ENCODE measurements at regions not wholly inside any gene's neighbourhood (a gene's known extent, or its start where the extent isn't known, plus 50 kb on each side); places are given as distances from the start of the nearest gene placed in this dataset.
A peak's percentile ranks its signal among the peaks of the same experiment; 100 is the strongest.

DNA sequence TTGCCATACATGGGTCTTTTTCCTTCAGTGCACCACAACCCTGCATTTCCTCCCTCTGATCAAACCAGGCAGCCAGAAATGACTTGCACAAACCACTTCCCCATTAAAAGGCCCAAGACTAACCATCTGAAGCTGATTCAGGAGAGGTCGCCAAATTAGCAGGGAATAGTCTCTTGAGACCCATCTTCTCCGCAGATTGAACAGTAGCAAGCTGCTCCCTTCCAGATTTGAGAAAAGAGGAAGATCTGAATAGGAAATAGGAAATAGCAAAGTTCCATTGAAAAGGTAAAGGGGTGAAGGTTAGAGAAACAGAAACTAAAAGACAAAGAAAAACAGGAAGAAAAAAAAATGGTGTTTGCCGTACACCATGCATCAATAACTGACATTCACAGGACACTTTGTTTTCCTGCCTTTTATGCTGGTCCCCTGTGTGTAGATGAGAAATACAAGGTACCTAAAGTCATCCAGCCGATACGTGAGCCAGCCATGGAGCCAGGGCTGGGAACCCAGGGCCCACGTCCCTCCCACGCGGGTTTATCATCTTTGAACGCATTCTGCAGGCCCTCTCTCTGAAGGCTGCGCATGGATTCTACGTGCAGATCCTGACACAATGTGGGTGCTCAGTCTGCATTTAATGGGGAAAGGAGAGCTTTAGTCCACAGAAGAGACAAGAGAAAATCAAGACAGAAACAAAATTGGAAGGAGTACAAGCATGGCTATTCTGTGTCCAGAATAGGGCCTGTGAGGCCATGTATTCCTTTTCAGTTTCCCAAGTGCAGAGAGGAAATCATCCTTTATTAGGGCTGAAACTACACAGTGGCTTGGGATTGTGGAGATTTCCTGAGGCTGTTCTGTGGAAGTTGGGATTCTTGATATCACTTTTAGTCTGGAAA is 268.4 kb upstream of the NPVF start:
- DNase-seq (ENCODE audit: low spot score): peak; percentile 19
- H3K4me3 Mint-ChIP-seq: peak overlapping the region; percentile 72
- peak overlapping the region; percentile 81 for H3K27ac Mint-ChIP-seq
- intact Hi-C loops (cut with micrococcal nuclease): no loop called here
- H3K36me3 Mint-ChIP-seq (ENCODE audit: low read depth): peaks cover 3% of the 10 kb centered on the region
- H3K27me3 Mint-ChIP-seq (ENCODE audit: insufficient read depth): peaks cover 5% of the 10 kb centered on the region
- peaks cover 10% of the 10 kb centered on the region for H3K4me1 Mint-ChIP-seq (ENCODE audit: low read depth)
- H3K9me3 Mint-ChIP-seq: no peaks in the 10 kb centered on the region

GRCh38 chr7:25500393-25500921 is 272.2 kb upstream of the NPVF start:
- peaks cover 5% of the 10 kb centered on the region for H3K27me3 Mint-ChIP-seq (ENCODE audit: insufficient read depth)
- peaks cover 10% of the 10 kb centered on the region for H3K4me1 Mint-ChIP-seq (ENCODE audit: low read depth)
- intact Hi-C loops (cut with micrococcal nuclease): no loop called here
- H3K9me3 Mint-ChIP-seq: no peaks in the 10 kb centered on the region
- H3K27ac Mint-ChIP-seq: no peak overlapping the region
- no peak for DNase-seq (ENCODE audit: low spot score)
- peaks cover 3% of the 10 kb centered on the region for H3K36me3 Mint-ChIP-seq (ENCODE audit: low read depth)
- H3K4me3 Mint-ChIP-seq: no peak overlapping the region

DNA sequence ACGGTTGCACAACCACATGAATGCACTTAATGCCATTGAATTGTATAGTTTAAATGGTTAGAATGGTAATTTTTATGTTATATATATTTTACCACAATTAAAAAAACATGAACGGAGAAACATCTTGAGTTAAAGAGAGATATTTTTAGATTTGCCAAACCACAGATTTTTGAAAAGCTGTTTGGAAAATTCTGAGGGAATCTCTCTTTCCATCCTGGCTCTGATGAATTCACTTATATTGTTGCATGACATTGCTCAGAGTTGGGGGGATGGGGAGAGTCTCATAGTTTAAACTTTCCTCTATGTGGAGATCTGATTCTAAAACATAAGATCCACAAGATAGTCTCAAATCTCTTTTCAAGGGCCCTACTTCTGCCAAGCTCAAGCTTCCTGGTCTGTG is 275.0 kb upstream of the NPVF start:
- no peak overlapping the region for H3K4me3 Mint-ChIP-seq
- H3K27ac Mint-ChIP-seq: no peak overlapping the region
- H3K4me1 Mint-ChIP-seq (ENCODE audit: low read depth): no peaks in the 10 kb centered on the region
- no peaks in the 10 kb centered on the region for H3K9me3 Mint-ChIP-seq
- no peak for DNase-seq (ENCODE audit: low spot score)
- peaks cover 5% of the 10 kb centered on the region for H3K27me3 Mint-ChIP-seq (ENCODE audit: insufficient read depth)
- intact Hi-C loops (cut with micrococcal nuclease): no loop called here
- no peaks in the 10 kb centered on the region for H3K36me3 Mint-ChIP-seq (ENCODE audit: low read depth)

DNA sequence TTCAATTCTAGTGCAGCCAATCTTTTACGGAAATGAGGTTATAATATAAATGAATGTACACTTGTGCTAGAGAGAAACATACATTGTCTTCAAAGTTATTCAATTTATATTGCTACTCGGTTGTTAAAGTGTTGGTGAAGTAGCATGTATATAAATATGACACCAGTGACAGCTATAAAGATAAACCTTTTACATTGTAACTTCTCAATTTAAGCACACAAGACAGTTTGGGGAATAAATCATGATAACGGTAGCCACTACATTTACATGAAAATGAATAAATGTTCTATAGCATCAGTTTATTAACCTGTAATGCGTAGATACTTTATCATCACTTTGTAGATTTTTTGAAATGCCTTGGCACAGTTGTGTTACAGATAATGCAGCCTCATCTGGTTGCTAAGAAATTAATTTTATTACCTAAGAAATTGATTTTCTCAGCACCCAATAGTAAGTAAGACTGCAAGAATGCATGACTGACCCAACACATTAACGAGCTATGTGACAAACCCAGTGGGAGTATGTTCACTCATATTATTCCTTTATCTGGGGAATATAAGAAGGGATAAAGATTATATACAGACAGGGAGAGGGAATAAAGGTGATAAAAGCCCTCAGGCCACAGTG is 283.9 kb upstream of the NPVF start:
- Mint-ChIP-seq H3K27me3 (ENCODE audit: insufficient read depth) (peaks cover 4% of the 10 kb centered on the region), H3K4me1 (ENCODE audit: low read depth) (peaks cover 6% of the 10 kb centered on the region), H3K36me3 (ENCODE audit: low read depth) (peaks cover 3% of the 10 kb centered on the region), H3K27ac (no peak overlapping the region), H3K4me3 (no peak overlapping the region), H3K9me3 (no peaks in the 10 kb centered on the region)
- intact Hi-C loops (cut with micrococcal nuclease): no loop called here
- DNase-seq (ENCODE audit: low spot score): no peak

GRCh38 chr7:25515633-25516275 is 287.5 kb upstream of the NPVF start:
- no peak overlapping the region for H3K4me3 Mint-ChIP-seq
- H3K27ac Mint-ChIP-seq: no peak overlapping the region
- H3K27me3 Mint-ChIP-seq (ENCODE audit: insufficient read depth): no peaks in the 10 kb centered on the region
- H3K36me3 Mint-ChIP-seq (ENCODE audit: low read depth): peaks cover 7% of the 10 kb centered on the region
- peaks cover 18% of the 10 kb centered on the region for H3K4me1 Mint-ChIP-seq (ENCODE audit: low read depth)
- peaks cover 10% of the 10 kb centered on the region for H3K9me3 Mint-ChIP-seq
- DNase-seq (ENCODE audit: low spot score): no peak
- intact Hi-C loops (cut with micrococcal nuclease): no loop called here

DNA sequence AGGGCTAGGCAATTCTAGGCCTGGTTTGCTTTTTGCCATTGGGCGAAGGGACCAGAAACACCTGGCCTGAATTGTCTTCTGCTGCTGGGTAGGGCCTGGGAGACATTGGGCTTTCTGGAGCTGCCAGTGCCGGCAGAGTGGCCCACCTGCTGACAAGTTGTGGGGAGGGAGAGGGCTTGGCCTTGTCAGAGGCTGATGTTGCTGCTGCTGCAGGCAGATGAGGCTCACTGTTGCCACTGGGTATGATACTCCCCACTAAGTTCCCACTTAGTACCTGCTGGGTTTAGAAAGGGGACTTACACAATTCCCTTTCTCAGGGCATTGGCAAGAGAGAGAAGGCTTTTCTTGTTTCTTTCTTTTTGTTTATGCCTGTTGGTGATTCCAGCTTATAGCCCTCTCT is 289.6 kb upstream of the NPVF start:
- H3K27ac Mint-ChIP-seq: no peak overlapping the region
- H3K4me1 Mint-ChIP-seq (ENCODE audit: low read depth): peaks cover 39% of the 10 kb centered on the region
- peaks cover 7% of the 10 kb centered on the region for H3K36me3 Mint-ChIP-seq (ENCODE audit: low read depth)
- intact Hi-C loops (cut with micrococcal nuclease): no loop called here
- H3K4me3 Mint-ChIP-seq: no peak overlapping the region
- H3K27me3 Mint-ChIP-seq (ENCODE audit: insufficient read depth): no peaks in the 10 kb centered on the region
- peaks cover 10% of the 10 kb centered on the region for H3K9me3 Mint-ChIP-seq
- no peak for DNase-seq (ENCODE audit: low spot score)

- Mint-ChIP-seq H3K27ac (peak overlapping the region; percentile 36), H3K9me3 (peaks cover 21% of the 10 kb centered on the region), H3K4me1 (ENCODE audit: low read depth) (peaks cover 39% of the 10 kb centered on the region), H3K27me3 (ENCODE audit: insufficient read depth) (no peaks in the 10 kb centered on the region), H3K4me3 (no peak overlapping the region), H3K36me3 (ENCODE audit: low read depth) (peaks cover 7% of the 10 kb centered on the region)
- DNase-seq (ENCODE audit: low spot score): no peak
- intact Hi-C loops (cut with micrococcal nuclease): no loop called here
Measured at GRCh38 chr7:25520017-25520416, 291.7 kb upstream of the NPVF start.

- peaks cover 21% of the 10 kb centered on the region for H3K9me3 Mint-ChIP-seq
- peaks cover 7% of the 10 kb centered on the region for H3K36me3 Mint-ChIP-seq (ENCODE audit: low read depth)
- intact Hi-C loops (cut with micrococcal nuclease): no loop called here
- DNase-seq (ENCODE audit: low spot score): no peak
- H3K4me1 Mint-ChIP-seq (ENCODE audit: low read depth): peaks cover 39% of the 10 kb centered on the region
- no peaks in the 10 kb centered on the region for H3K27me3 Mint-ChIP-seq (ENCODE audit: insufficient read depth)
- no peak overlapping the region for H3K4me3 Mint-ChIP-seq
- H3K27ac Mint-ChIP-seq: no peak overlapping the region
Measured at GRCh38 chr7:25520516-25520915, 292.2 kb upstream of the NPVF start.

DNA sequence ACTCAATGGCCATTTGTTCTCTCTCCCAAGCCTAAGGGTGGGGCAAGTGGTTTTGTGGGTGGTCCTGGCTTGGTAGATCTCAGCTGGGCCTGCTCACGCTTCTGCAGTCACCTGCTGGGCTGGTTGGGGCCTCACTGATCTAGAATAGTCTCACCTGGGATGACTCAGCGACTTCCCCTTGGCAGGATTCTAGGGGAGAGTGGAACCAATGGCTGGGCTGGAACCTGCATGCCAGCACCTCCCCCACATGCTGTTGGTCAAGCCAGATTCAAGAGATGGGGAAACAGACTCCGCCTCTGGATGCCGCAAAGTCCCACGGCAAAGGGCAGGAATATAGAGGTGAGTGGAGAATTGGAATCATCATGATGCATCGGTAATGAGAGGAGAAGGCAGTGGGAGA is 292.9 kb upstream of the NPVF start:
- intact Hi-C loops (cut with micrococcal nuclease): no loop called here

GRCh38 chr7:25522727-25523126 is 294.4 kb upstream of the NPVF start:
- Mint-ChIP-seq H3K4me1 (ENCODE audit: low read depth) (peaks cover 39% of the 10 kb centered on the region), H3K27ac (no peak overlapping the region), H3K4me3 (no peak overlapping the region), H3K9me3 (peaks cover 21% of the 10 kb centered on the region), H3K27me3 (ENCODE audit: insufficient read depth) (peaks cover 12% of the 10 kb centered on the region), H3K36me3 (ENCODE audit: low read depth) (peaks cover 4% of the 10 kb centered on the region)
- intact Hi-C loops (cut with micrococcal nuclease): no loop called here
- no peak for DNase-seq (ENCODE audit: low spot score)

More for the DNA sequence above, 292.9 kb upstream of the NPVF start:
- H3K4me1 Mint-ChIP-seq (ENCODE audit: low read depth): peaks cover 39% of the 10 kb centered on the region
- DNase-seq (ENCODE audit: low spot score): no peak
- H3K4me3 Mint-ChIP-seq: no peak overlapping the region
- H3K36me3 Mint-ChIP-seq (ENCODE audit: low read depth): peaks cover 7% of the 10 kb centered on the region
- peaks cover 6% of the 10 kb centered on the region for H3K27me3 Mint-ChIP-seq (ENCODE audit: insufficient read depth)
- H3K27ac Mint-ChIP-seq: no peak overlapping the region
- peaks cover 21% of the 10 kb centered on the region for H3K9me3 Mint-ChIP-seq

GRCh38 chr7:25527665-25528170 is 299.4 kb upstream of the NPVF start:
- Mint-ChIP-seq H3K36me3 (ENCODE audit: low read depth) (no peaks in the 10 kb centered on the region), H3K27ac (no peak overlapping the region), H3K4me3 (no peak overlapping the region), H3K4me1 (ENCODE audit: low read depth) (peaks cover 8% of the 10 kb centered on the region), H3K27me3 (ENCODE audit: insufficient read depth) (peaks cover 12% of the 10 kb centered on the region), H3K9me3 (peaks cover 11% of the 10 kb centered on the region)
- intact Hi-C loops (cut with micrococcal nuclease): no loop called here
- DNase-seq (ENCODE audit: low spot score): no peak

DNA sequence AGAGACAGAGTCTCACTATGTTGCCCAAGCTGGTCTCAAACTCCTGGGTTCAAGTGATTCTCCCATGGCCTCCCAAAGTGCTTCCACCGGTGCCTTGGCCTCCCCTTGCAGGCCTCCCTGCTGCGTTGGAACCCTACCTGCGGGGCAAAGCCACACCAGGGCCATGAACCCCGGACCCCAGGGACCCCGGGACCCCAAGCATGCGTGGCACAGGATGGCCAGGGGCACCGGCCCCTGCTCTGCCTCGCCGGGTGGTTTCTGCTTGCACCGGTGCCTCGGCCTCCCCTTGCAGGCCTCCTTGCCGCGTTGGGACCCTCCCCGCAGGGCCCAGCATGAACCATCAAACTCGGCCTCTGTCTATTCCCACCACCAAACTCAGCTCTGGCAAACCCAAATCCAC is 301.0 kb upstream of the NPVF start:
- Mint-ChIP-seq H3K27me3 (ENCODE audit: insufficient read depth) (peaks cover 12% of the 10 kb centered on the region), H3K4me1 (ENCODE audit: low read depth) (no peaks in the 10 kb centered on the region), H3K4me3 (no peak overlapping the region), H3K27ac (no peak overlapping the region), H3K36me3 (ENCODE audit: low read depth) (no peaks in the 10 kb centered on the region), H3K9me3 (no peaks in the 10 kb centered on the region)
- intact Hi-C loops (cut with micrococcal nuclease): no loop called here
- DNase-seq (ENCODE audit: low spot score): no peak

DNA sequence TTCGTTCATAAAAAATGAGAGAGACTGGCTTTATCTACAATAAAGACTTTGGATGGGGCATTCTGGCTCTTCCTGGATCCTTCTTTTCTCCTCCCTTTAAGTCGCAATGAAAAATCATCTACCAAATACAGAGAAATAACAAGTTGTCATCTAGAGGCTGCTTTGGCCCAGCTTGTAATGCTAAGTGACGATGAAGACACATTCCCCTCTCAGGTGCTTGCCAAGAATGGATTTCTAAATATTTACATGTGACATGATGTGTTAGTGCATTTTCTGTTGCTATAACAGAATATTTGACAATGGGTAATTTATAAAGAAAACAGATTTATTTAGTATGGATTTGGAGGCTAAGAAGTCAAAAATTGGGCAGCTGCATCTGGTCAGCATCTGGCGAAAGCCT is 308.6 kb upstream of the NPVF start:
- no peaks in the 10 kb centered on the region for H3K4me1 Mint-ChIP-seq (ENCODE audit: low read depth)
- intact Hi-C loops (cut with micrococcal nuclease): no loop called here
- no peak overlapping the region for H3K4me3 Mint-ChIP-seq
- H3K36me3 Mint-ChIP-seq (ENCODE audit: low read depth): no peaks in the 10 kb centered on the region
- H3K27ac Mint-ChIP-seq: no peak overlapping the region
- H3K27me3 Mint-ChIP-seq (ENCODE audit: insufficient read depth): no peaks in the 10 kb centered on the region
- H3K9me3 Mint-ChIP-seq: no peaks in the 10 kb centered on the region
- DNase-seq (ENCODE audit: low spot score): no peak
